Kidney tubule cell (primary cell): ENCODE measurements at regions not wholly inside any gene's neighbourhood (a gene's known extent, or its start where the extent isn't known, plus 50 kb on each side); places are given as distances from the start of the nearest gene placed in this dataset.

ENCODE experiments used
- DNase-seq: peaks from one replicate; pipeline ENCODE4 v3.0.0-alpha.2; 2018; ENCODE audit warnings: low spot score

DNA sequence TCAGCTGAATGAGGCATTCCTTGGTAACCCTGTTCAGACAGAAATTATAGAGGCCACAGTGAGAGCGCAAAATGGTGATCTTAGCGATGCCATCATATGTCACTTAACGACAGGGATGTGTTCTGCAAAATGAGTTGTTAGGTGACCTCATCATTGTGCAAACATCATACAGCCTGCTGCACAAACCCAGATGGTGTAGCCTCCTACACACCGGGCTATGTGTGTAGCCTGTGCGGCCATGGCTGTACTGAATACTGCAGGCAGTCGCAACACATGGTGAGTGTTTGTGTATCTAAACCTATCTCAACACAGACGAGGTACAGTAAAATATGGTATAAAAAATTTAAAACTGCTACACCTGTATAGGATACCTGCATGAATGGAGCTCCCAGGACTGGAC lies 234.1 kb upstream of the PMEPA1 start:
- no peak for DNase-seq

DNA sequence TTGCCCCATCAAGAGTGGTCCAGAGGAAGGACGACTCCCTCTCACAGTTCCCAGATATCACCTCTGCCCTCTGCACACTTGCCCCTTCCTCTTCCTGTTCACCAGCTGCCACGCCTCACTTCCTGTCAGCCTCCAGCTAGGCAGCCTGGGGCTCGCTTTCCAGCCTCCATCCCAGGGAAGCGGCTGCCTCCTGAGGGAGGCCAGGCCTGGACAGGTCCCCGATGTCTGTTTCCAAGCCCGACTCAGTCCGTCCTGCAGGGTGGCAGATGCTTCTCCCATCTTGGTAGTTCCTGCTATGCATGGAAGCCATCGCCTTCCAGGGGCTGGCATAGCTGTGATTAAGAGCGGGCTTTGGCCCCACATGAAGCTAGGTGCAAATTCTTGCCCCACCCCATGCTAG lies 233.5 kb upstream of the PMEPA1 start:
- no peak for DNase-seq

DNA sequence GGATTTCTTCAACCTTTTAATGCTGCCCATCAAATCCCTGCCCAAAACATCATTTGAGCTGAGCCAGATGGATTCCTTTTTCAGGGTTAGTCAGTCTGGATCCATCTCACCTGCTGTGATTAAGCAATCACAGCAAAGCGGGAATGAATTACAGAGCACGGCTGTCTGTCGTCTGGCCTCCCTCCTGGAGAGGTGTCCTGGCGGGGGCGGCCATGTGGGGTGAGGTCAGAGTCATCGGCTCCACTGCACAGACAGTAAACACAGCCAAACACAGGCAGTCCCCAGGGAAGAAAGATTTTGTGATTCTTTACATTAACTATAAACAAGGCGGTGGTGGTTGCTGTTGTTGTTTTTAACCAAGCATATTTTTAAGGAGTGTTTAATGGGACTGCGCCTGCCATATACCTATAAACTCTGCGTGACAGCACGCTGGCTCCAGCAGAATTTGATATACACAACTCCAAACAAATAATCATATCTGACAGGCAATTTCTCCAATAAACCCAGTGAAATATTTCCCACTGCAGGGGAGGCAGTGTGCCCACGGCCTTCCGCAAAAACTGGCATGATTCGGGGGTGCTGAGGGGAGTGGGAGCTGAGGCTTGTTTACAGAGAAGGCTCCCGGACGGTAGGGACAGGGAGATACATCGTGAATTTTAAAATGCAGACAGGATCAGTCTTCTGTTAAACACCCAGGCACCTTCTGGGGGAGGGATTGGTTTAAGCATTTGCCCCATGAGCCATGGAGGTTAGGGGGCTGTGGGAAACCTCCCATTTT lies 232.0 kb upstream of the PMEPA1 start:
- DNase-seq = peak; percentile 78

DNA sequence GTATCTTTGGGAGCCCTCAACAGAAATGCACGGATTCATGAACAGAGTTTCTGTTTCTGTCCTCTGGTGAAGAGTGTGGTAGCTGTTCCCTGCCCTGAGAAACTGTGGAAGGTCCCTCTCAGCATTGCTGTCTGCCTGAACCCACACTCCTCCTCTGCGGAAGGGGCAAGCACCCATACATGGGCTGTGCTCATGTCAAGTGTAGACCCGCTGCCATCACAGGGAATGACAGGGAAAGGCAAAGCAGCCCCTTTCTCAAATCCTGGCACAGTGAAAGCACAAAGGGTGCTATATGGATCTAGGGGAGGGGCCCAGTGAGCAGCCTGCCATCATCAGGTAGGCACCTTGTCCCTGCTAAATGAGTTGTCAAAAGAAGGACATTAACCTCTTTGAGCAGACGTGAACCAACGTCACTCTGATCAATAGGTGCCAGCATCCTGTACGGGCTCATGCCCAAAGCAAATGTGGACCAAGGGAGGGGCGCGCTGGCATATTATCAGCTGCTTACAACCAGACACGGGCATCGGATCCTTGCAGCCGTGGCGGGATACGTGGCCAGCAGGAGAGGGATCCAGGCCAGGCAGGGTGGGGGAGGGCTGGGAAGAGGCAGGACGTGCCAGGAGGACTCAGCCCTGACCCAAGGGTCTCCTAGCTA lies 231.2 kb upstream of the PMEPA1 start:
- no peak for DNase-seq

DNA sequence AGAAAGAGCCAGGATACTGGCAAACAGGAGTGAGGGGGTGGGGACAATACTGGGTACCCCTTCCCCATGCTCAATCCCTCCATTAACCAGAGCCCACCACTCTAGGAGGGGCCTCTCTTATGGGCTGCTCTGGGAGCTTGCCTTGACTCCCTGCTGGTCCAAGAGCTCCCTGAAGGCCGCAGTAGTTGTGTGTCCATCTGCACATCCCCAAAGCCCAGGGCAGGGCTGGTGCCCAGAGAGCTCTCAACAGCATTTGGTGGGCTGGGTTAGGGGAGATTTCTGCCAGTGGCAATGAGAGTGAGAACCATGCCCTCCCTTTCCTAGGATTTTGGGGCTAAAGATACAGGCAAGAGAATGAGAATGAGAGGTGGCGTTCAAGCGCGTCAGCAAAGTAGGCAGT lies 230.6 kb upstream of the PMEPA1 start:
- no peak for DNase-seq

DNA sequence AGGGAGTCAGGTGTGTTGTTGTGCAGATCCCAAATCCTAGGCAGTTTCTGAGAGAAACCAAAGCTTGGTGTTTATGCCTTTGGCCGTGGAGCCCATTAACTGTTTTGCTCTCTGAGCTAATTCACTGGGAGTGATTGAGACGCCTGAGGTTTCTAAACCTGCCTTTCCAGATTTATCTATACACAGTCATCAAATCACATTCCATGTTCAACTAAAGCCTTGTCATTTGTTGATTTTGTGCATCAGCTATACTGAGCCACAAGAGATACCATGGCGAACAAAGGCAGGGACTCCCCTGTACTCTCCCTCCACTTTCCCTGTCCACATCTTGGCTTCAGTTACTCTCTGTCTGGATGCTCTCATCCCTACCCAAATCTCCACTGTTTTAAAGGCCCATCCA lies 229.7 kb upstream of the PMEPA1 start:
- peak; percentile 30 for DNase-seq

DNA sequence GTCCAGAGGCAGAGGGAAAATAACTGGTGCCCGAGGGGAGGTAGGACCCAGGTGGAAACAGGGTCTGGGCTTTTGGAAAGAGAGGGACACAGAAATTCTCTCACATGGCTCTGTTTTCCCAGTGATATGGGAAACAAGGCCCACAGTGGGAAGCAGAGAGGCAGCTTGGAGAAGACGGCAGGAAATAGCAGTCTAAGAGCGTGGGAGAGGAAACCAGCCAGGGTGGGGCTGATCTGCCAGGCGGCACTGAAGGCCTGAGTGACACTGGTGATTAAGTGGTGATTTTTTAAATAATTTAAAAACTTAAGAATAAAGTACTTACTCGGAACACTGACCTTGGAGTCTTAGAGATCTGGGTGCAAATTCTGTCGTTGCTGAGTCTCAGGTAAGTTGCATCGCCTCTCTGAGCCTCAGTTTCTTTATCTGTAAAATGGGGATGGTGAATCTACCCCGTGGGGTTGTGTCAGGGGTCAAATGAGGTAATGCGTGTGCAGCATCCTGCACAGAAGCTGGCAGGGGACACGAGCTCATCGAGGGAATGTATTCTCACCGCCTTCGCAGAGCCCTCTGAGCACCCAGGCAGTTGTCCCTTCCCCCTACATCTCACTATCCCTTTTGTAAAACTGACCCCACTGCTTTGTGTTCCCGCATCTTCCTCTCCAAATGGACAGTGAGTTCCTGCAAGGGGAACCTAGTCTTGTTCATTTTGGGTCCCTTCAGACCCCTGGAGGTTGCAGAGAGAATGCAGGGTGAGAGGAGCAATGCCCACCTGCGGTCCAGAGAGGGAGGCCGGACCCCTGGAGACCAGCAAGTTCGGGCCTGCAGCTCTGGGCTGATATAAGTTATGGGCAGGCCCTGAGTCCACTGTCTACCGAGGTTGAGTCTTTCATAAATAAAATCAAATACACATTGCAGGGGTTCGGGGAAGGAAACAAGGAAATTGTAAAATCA lies 228.6 kb upstream of the PMEPA1 start:
- DNase-seq = no peak

DNA sequence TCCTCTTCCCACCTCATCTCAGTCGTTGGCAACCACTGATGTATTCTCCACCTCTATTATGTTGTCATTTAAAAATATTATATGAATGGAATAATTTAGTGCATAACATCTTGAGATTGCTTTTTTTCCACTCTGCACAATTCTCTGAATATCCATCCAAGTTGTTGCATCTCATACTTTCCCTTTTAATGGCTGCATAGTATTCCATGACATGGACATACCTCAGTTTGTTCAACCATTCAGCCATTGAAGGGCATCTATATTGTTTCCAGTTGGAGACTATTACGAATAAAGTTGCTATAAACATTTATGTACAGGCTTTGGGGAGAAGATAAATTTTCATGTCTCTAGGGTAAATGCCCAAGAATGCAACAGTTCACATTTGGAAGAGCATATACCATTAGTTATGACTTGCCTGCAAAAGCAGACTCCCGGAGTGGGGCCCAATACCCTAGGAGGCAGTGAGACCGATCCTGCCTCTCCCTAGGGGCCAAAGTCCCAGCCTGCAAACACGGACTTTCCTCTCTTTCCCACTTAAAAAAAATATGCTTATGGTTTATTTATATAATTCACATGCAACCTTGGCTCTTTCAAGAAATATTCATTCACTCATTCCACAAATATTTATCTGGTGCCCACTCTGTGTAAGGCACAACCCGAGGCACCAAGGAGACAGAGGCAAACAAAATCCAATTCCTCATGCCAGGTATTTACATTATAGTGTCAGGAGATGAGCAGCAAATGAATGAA lies 227.0 kb upstream of the PMEPA1 start:
- no peak for DNase-seq

DNA sequence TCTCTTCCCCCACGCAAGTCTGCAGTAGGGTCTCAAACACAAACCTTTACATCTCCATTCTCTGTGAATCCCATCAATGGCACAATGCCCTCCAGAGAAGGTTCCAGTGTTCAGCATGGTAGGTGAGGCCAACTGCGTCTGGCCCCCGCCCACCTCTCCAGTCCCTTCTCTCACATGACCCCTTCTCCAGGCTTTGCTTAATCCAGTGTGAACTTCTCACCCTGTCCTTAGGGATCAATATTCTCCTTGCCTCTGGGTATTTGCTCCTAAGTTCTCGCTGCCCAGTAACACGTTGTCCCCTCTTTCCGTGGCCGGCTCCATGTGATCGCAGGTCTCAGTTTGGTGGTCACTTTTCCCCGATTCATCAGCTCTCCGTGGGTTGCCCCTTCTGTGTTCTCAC lies 225.1 kb upstream of the PMEPA1 start:
- DNase-seq = no peak

DNA sequence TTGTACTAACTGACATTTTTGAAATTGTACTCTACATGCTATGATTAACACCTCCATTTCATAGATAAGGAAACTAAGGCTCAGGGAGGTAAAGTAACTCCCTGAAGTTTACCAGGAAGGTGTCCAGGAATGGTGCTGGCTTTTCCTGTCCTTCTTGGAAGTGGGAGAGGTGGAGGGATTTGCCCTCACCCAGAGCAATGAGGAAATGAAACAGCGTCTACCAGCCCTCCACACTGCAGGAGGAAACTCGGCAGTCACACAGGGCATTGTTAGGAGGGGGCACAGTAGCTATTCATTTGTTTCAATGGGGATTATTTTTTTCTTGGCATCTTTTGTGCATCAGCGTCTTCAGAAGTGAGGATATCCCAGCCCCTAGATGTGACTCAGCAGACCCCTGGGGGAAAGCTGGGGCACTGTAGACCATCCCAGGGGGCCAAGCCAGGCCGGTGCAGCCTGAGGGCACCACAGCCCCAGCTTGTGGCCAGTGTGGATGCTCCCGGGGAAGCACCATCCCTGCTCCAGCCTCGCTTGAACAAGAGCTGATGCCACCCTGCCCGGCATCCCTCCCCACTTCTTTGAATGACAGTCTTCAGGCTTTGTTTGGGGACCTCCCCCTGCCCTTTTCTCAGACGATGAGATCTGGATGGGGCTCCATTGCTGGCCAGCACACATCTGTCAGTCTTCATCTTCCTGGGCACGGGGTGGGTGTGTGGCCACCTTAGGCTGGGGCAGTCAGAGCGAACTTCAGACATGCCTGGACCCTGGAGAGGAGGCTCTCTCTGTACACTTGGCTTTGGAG lies 224.4 kb upstream of the PMEPA1 start:
- DNase-seq = no peak

DNA sequence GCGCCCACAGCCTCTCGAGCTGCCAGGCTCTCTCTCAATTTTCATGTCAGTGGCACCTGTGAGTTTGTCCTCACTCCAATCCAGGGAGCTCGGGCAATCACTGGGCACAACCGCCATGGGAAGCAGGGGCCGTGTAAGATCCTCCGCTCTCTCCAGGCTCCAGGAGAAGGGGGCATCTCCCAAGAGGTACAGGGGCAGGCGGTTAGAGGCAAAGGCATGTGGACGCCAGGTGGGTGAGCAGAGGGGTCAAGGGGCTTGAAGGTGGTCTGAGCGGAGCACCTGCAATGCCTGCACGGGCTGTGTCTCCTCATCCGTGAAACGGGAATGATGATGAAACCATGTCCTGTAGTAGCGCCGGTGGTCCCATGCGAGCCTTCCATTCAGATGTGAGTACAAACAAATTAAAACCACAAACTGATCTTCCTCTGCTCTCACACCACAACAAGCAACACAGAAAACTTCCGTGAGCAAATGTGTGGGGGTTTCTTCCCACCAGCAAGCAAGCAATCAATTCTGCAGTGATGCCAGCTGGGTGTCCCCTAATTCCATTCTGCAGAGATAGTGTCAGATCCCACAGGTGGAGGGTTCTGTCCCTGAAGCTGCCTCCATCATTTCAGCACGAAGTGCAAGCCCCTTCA lies 222.5 kb upstream of the PMEPA1 start:
- DNase-seq = no peak

DNA sequence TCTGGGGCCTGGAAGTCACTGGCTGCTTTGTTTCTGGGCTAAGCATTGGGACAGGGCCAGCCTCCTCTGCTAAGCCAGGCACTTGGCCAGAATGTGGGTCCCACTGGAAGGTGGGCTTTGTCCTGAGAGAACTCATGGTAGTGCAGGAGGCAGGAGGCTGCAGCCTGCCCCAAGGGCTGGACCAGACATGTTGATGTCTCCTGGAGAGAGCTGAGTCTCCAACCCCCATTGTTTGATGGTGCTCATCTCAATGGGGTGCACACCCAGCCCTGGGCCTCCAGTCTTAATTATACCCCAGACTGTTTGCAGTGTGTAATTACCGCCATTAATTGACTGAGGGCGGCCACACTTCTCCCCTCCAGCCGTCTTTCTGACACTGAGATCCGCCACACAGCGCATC lies 220.5 kb upstream of the PMEPA1 start:
- DNase-seq = no peak

DNA sequence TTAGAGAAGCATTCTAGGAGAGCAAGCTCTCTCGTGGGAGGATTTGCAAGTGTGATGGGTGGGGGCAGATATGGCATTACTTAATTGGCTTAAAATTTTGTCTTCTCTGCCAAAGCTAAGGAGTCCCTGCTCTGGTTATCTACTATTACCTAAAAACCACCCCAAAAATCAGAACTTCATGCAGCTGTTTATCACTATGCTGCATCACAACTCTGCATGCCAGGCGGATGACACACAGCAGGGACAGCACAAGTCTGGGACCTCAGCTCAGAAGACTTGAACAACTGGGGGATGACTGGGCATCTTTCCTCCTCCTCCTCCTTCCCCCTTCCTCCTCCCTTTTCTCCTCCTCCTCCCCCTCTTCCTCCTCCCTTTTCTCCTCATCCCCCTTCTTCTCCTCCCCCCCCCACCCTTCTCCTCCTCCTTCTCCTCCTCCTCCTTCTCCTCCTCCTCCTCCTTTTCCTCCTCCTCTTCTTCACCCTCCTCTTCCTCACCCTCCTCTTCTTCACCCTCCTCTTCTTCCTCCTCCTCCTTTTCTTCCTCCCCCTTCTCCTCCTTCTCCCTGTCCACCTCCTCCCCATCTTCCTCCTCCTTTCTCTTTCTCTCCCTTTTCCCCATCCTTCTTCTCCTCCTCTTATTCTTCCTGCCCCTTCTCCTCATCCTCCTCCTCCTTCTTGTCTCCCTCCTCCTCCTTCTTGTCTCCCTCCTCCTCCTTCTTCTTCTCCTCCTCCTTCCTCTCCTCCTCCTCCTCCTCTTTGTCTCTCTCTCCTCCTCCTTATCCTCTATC lies 218.6 kb upstream of the PMEPA1 start:
- DNase-seq = peak; percentile 49

DNA sequence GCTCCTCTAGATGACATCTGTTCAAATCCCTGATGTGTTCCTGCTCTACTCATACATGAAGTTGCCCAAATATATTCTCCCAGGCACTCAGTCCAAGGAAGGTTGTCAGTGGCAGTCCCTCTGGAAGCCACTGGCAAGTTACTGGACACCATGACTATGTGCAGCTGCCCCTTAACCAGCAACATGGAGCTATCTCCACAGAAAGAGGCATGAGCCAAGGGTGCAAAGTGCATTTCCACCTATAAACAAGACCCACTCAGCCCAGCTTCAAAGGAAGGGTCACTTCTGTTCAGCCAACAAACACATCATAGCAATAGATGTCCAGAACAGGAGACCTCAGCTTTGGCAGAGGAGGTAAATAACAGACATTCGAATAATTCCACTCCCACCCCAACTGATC lies 217.6 kb upstream of the PMEPA1 start:
- DNase-seq = no peak

DNA sequence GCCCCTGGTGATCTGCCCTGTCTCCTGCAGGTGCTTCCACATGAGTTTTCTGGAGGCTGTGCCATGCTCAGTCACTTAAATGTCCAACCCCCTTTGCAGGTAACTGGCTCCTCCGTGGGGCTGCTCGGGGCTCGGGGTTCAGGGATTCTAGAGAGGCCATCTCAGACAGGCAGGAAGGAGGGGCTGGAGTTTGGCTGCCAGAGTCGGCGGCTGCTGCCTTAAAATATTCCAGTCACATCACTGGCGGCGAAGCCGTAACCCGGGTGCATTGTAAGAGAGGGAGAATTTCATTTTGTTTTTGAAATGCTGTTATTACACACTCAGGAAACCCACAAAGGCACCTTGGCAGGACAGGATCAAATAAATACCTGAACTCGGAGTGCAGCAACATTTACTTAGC lies 212.9 kb upstream of the PMEPA1 start:
- no peak for DNase-seq

DNA sequence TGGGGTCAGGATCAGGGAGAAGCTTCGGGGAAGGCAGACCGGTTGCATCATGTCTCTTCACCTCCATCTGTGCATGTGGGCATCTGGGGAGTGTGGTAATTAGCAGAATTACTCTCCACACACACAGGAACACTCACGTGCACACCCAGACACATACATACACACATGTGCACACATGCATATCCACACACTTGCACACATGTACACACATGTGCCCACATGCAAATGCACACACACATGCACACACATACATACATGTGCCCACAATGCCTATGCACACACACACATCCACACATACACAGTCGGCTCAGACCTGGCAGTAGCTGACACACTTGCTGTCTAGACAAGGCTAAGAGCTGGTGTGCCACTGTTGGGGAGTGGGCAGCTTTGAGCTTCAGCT lies 212.3 kb upstream of the PMEPA1 start:
- DNase-seq = no peak

DNA sequence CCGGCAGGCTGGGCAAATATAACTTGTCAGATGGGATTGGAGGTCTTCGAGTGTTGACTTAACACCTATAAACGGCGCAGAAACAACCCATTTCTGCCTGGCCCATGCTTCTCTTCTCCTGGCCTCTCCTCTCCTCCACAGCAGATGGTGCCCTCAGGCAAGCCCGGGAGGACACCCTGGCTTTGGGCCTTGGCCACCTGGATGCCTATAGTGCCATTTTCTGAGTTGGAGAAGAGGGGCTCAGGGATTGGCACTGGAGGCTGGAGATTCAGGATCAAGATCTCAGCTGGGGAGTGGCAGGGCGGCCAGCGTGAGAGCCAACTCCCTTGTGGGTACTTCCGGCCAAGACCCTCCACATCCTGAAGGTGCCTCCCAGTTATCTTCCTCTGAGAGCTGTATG lies 211.9 kb upstream of the PMEPA1 start:
- DNase-seq = no peak

DNA sequence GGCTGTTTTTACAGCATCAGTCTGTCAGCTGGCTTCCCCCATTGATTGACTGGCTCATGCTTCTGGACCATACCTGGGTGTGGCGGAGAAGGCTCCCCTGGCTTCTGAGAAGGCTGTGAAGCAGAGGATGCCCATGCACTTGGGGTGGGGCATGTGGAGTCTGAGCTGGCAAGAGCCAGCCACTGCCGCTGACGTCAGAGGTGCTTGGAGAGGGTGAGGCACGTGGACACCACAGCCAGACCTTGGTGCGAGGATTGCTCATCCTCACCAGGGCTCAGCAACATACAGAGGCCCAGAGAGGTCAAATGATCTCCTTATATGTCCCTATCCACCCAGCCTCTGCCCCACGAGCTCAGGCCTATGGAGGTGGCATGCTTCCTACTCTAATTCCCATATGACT lies 211.2 kb upstream of the PMEPA1 start:
- no peak for DNase-seq

DNA sequence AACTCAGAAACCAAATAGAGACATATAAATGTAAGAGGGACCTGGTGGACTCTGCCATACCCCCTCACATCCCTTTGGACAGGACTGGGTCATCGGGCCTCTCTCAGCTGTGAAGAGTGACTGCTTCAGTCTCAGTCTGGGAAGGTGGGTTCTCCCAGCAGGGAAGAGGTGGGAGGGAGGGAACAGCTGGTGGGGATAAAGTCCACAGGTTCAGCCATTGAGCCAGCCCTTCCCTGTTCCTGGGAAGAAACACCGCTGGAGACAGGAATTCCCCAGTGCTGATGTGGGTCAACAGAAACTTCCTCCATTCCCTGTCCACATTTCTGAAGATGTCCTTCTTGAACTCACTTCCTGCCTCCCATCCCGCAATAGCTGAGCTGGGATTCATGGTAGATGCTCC lies 209.2 kb upstream of the PMEPA1 start:
- peak; percentile 27 for DNase-seq

DNA sequence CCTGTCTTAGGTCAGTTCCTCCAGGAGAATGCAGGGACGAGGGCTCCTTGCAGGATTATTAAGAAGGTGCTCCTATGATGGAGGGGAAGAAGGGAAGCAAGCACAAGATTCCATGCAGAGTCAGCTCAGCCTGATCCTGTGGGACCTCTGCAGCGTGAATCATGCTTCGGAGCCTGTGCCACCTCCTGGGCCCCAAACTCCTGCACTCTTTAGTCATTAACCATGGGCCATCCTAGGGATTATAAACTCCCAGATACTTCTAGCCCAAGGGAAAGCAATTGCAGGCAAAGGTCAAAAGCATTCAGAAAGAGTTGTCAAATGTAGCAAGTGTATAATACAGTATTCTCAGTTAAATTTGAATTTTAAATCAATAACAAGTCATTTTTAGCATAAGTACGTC lies 208.7 kb upstream of the PMEPA1 start:
- no peak for DNase-seq
